ENCODE measurements at regions not wholly inside any gene's neighbourhood (a gene's known extent, or its start where the extent isn't known, plus 50 kb on each side); places are given as distances from the start of the nearest gene placed in this dataset.

DNA sequence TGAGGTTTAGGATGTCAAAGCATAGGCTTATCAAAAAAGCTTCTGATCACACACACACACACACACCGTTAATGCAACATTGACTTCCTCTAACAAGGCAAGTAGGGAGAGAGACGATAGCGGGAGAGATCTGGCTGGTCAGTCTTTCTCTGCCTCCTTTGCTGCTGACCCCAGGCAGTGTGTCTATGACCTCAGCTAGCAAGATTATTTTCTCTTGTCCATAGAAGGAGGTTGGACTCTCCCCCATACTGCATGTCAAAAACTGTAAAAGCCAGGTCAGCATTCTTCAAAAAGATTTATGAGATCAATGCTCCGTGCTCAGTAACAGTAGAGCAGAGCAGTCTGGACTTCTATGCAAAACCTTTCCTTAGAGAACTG is 63.5 kb upstream of the PGM2 start:
- TF ChIP-seq, protein P1, sequence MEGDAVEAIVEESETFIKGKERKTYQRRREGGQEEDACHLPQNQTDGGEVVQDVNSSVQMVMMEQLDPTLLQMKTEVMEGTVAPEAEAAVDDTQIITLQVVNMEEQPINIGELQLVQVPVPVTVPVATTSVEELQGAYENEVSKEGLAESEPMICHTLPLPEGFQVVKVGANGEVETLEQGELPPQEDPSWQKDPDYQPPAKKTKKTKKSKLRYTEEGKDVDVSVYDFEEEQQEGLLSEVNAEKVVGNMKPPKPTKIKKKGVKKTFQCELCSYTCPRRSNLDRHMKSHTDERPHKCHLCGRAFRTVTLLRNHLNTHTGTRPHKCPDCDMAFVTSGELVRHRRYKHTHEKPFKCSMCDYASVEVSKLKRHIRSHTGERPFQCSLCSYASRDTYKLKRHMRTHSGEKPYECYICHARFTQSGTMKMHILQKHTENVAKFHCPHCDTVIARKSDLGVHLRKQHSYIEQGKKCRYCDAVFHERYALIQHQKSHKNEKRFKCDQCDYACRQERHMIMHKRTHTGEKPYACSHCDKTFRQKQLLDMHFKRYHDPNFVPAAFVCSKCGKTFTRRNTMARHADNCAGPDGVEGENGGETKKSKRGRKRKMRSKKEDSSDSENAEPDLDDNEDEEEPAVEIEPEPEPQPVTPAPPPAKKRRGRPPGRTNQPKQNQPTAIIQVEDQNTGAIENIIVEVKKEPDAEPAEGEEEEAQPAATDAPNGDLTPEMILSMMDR (IDR thresholded peaks at IDR 0.05; ENCODE audit: low read length, missing control alignments) = no peak
- no peak for DNase-seq (ENCODE audit: low read depth)
- H3K4me3 ChIP-seq (replicated peaks; ENCODE audit: low read depth, low read length) = no peak overlapping the region

DNA sequence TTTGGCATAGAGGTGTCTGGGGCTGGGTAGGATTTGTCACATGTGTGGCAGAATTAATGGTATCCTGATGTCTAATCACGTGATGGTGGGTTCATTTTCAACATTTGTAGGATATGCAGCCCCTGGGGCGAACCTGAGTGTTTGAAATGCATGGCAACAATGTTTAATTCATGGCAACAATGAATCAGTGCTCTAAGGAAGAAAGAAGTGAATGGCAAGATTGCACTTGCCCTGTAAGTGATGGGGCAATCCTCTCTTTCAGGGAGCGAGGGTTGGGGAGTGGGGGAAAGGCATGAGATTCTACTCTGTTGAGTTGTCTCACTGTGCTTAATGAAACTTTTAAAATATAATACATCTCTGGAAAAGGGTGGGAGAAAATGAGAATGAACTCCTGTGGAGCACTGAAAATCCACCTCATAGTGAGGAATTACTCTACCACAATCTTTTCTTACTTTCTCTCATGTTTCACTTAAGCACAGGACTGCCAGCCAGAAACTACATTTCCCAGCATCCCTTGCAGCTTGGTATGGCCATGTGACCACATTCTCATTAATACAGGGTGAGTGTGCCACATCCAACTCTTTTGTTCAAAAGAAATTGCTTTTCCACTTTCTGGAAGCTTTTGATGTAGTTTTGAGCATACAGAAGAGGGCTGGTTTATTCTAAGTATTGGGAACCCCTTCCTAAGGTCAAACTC is 64.0 kb upstream of the PGM2 start:
- no peak overlapping the region for H3K4me3 ChIP-seq (replicated peaks; ENCODE audit: low read depth, low read length)
- peak; percentile 48 for DNase-seq (ENCODE audit: low read depth)

DNA sequence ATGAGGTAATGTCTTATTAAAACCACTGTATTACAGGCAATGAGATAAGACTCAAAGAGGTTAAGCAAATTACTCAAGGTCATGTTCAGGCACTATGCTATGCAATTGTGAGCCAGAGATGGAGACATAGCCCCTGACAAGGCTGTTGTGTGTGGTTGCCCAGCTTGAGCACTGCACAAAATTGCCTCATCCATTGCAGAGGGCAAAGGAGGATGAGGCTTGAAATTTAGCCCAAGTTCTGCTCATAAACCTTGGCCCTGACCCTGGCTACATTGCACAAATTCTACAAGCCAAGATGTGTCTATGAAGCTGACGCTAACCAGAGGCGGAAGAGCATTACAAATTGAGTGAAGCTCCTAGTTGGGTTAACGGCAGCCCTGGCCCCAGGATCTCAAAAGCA is 65.6 kb upstream of the PGM2 start:
- TF ChIP-seq, protein P1 (IDR thresholded peaks at IDR 0.05; ENCODE audit: low read length, missing control alignments) = no peak
- DNase-seq (ENCODE audit: low read depth) = peak; percentile 33
- no peak overlapping the region for H3K4me3 ChIP-seq (replicated peaks; ENCODE audit: low read depth, low read length)

More for the DNA sequence above, 64.0 kb upstream of the PGM2 start:
- TF ChIP-seq, protein P1 (IDR thresholded peaks at IDR 0.05; ENCODE audit: low read length, missing control alignments) = no peak

DNA sequence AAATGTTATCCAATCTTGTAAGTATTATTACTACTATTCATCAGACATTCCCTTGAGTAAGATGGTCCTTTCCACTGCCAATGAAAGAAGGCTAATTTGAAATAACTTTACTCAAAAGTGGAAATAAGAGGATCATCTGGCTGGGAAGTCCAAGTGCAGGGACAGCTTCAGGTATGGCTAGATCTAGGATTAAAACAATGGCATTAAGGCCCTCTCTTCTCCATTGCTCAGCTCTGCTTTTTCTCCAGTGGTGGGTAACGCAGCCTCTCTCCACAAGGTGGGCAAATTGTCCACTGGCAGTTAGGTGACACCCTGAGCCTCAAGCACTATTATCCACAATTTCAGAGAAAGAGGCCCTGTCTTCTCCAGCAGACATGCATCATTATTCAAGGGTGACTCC is 66.7 kb upstream of the PGM2 start:
- TF ChIP-seq, protein P1 (IDR thresholded peaks at IDR 0.05; ENCODE audit: low read length, missing control alignments) = no peak
- H3K4me3 ChIP-seq (replicated peaks; ENCODE audit: low read depth, low read length) = no peak overlapping the region
- DNase-seq (ENCODE audit: low read depth) = no peak

DNA sequence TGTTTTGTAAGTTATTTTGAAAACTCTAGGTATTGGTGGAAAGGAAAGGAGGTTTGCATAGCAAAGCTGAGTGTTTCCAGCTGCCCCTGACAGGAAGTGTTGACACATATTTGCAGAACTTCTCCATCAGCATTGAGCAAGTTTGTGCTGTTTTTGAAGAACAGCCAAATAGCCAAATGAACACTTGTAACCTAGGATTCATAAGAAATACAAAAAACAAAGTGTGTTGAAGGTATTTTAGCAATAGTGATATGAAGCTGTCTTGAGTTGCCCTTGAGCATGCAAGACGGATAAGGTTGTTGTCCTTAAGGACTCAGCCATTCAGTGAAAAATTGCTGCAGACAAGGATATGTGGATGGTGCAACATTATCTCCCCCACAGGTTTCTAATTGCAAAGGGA is 68.3 kb upstream of the PGM2 start:
- H3K4me3 ChIP-seq (replicated peaks; ENCODE audit: low read depth, low read length) = no peak overlapping the region
- TF ChIP-seq, protein P1 (IDR thresholded peaks at IDR 0.05; ENCODE audit: low read length, missing control alignments) = no peak
- DNase-seq (ENCODE audit: low read depth) = peak; percentile 98

DNA sequence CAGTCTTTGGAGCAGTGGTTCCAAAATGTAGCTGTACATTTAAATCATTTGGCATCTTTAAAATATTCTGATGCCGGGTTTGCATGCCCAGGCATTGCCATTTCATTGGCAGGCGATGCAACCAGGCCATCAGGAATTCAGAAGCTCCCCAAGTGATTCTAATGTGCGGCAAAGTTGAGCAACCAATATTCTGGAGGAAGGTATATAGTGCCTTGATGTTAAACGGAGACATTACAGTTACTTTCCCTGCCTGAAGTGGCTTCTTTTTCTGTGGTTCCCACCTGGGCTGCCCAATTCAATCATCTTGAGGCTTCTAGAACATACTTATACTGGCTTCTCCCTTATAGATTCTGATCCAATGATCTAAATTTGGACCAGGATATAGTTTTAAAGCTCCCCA is 68.7 kb upstream of the PGM2 start:
- peak; percentile 7 for DNase-seq (ENCODE audit: low read depth)
- H3K4me3 ChIP-seq (replicated peaks; ENCODE audit: low read depth, low read length) = no peak overlapping the region
- TF ChIP-seq, protein P1 (IDR thresholded peaks at IDR 0.05; ENCODE audit: low read length, missing control alignments) = no peak

DNA sequence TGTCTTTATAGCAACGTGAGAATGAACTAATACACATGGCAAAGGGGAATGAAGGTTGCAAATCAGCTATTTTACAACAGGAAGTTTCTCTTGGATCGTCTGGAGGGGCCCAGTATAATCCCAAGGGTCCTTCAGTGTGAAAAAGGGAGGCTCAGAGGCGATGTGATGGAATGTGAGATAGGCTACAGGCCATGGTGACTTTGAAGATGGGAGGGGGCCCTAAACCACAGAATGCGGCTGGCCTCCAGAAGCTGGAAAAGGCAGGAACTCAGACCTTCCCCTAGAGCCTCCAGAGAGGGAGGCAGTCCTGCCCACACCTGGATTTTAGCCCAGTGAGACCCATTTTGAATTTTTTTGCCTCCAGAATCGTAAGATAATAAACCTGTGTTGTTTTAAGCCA is 69.4 kb upstream of the PGM2 start:
- DNase-seq (ENCODE audit: low read depth) = no peak
- no peak overlapping the region for H3K4me3 ChIP-seq (replicated peaks; ENCODE audit: low read depth, low read length)
- TF ChIP-seq, protein P1 (IDR thresholded peaks at IDR 0.05; ENCODE audit: low read length, missing control alignments) = no peak

All from fibroblast of pulmonary artery (primary cell).